ENCODE measurements at regions not wholly inside any gene's neighbourhood (a gene's known extent, or its start where the extent isn't known, plus 50 kb on each side); places are given as distances from the start of the nearest gene placed in this dataset.

DNA sequence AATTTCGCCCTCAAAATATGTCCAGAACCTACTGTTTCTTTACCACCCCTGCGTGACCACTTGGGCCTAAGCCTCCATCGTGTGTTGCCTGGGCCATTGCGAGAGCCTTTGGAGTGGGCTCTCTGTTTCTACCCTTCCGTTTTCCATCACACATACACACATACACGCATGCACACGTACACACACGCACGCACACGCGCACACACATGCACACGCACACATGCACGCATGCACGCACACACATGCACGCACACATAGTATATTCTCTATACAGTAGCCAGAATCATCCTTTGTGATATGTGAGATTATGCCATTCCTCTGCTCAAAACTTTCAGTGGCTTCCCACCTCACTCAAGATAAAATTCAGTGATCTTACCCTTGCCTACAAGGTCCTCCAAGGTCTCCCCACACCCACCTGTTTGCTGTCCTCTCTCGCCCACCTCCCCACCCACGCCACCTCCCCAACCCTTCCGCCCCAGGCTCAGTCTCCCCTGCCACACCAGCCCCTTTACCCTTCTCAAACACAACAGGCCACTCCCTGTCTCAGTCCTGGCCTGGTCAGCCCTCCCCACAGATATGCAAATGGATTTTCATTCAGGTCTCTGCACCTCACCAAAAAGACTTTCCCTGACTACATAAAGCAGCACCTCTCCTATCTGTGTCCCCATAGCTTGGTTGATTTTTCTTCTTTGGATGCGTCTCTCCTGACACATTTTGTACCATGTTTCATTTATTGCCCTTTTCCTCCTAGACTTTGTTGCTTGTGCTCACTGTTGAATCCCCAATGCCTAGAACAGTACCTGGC lies 559.6 kb downstream of the CD83 start:
- TF ChIP-seq, protein P1, sequence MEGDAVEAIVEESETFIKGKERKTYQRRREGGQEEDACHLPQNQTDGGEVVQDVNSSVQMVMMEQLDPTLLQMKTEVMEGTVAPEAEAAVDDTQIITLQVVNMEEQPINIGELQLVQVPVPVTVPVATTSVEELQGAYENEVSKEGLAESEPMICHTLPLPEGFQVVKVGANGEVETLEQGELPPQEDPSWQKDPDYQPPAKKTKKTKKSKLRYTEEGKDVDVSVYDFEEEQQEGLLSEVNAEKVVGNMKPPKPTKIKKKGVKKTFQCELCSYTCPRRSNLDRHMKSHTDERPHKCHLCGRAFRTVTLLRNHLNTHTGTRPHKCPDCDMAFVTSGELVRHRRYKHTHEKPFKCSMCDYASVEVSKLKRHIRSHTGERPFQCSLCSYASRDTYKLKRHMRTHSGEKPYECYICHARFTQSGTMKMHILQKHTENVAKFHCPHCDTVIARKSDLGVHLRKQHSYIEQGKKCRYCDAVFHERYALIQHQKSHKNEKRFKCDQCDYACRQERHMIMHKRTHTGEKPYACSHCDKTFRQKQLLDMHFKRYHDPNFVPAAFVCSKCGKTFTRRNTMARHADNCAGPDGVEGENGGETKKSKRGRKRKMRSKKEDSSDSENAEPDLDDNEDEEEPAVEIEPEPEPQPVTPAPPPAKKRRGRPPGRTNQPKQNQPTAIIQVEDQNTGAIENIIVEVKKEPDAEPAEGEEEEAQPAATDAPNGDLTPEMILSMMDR (IDR thresholded peaks at IDR 0.05) = no peak
- TF ChIP-seq POLR2A (IDR thresholded peaks at IDR 0.05) (no peak), POLR2AphosphoS5 (IDR thresholded peaks at IDR 0.05; ENCODE audit: insufficient read depth in 1 of 2, low read depth in 1 of 2) (no peak)
